ENCODE measurements at regions not wholly inside any gene's neighbourhood (a gene's known extent, or its start where the extent isn't known, plus 50 kb on each side); places are given as distances from the start of the nearest gene placed in this dataset.

- DNase-seq (ENCODE audit: low spot score) (peak; percentile 61), ATAC-seq (peak; percentile 81)
- Histone ChIP-seq H2AFZ (peak overlapping the region; percentile 14; the same call in 1 of the 2 replicates), H3K4me3 (peak overlapping the region; percentile 9; the same call in 1 of the 2 replicates), H3K79me2 (replicated peaks; ENCODE audit: insufficient read depth) (no peaks in the 10 kb centered on the region), H3K27me3 (ENCODE audit: insufficient read depth) (no peaks in the 10 kb centered on the region), H3K27ac (ENCODE audit: low read depth) (peak overlapping the region; percentile 50; the same call in 1 of the 2 replicates), H3K36me3 (ENCODE audit: insufficient read depth) (no peaks in the 10 kb centered on the region), H3K4me1 (ENCODE audit: insufficient read depth) (peaks cover 43% of the 10 kb centered on the region), H3K9me2 (ENCODE audit: insufficient read depth) (peaks cover 3% of the 10 kb centered on the region; the same call in 1 of the 2 replicates), H3K4me2 (peak overlapping the region; percentile 53), H4K20me1 (replicated peaks; ENCODE audit: insufficient read depth) (no peaks in the 10 kb centered on the region), H3F3A (replicated peaks; ENCODE audit: low read depth) (no peaks in the 10 kb centered on the region)
- H3K9me3 Mint-ChIP-seq: no peaks in the 10 kb centered on the region
- H3K27ac Mint-ChIP-seq: peak overlapping the region; percentile 87
- H3K4me1 Mint-ChIP-seq: peaks cover 48% of the 10 kb centered on the region
- peaks cover 14% of the 10 kb centered on the region for H3K27me3 Mint-ChIP-seq (ENCODE audit: insufficient read depth, low read depth, poor library complexity)
- TF ChIP-seq POLR2AphosphoS5 (IDR thresholded peaks at IDR 0.05; ENCODE audit: low read depth) (no peak), ZNF462 (CRISPR knock-in tag; IDR thresholded peaks at IDR 0.05) (no peak), ETS1 (IDR thresholded peaks at IDR 0.05) (no peak), STAT1 (IDR thresholded peaks at IDR 0.05; ENCODE audit: unreplicated experiment) (no peak), EZH2 (IDR thresholded peaks at IDR 0.05; ENCODE audit: low read depth, unreplicated experiment) (no peak), ZNF331 (CRISPR knock-in tag; IDR thresholded peaks at IDR 0.05; ENCODE audit: low read depth) (no peak), NANOG (IDR thresholded peaks at IDR 0.05; ENCODE audit: borderline replicate concordance) (no peak), ZNF114 (CRISPR knock-in tag; IDR thresholded peaks at IDR 0.05) (no peak), CREB1 (CRISPR knock-in tag; IDR thresholded peaks at IDR 0.05; ENCODE audit: low read depth) (no peak), JUNB (IDR thresholded peaks at IDR 0.05; ENCODE audit: unreplicated experiment) (no peak), CTCF (conservative IDR thresholded peaks at IDR 0.05; ENCODE audit: low read depth in 2 of 2) (no peak), EZH2phosphoT487 (IDR thresholded peaks at IDR 0.05; ENCODE audit: unreplicated experiment) (no peak)
- no peaks in the 10 kb centered on the region for H3K36me3 Mint-ChIP-seq (ENCODE audit: low read depth)
- peak overlapping the region; percentile 42 for H3K4me3 Mint-ChIP-seq
Observed at GRCh38 chr16:51544851-51545467, 393.9 kb upstream of the SALL1 start.
